ENCODE measurements at regions not wholly inside any gene's neighbourhood (a gene's known extent, or its start where the extent isn't known, plus 50 kb on each side); places are given as distances from the start of the nearest gene placed in this dataset.

DNA sequence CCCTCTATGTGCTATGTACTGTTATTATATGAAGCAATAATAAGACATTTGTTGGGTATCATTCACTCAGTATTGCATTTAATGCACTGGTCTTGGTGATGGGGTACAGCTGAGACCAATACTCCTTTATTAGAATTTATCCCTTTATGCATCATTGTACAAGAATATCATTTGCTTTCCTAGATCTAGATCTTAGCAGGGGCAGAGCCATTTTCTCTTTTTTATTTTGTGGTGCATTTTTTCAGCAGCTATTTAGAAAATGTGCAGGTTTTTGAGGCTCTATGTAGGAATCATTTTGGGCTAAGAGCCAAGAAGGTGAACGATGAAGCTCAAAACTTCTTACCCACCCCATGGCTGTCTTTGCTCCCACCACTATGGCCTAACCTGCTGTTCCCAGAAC is 114.2 kb downstream of the OR2B2 start:
- no peak for TF ChIP-seq FOXP2 (optimal IDR thresholded peaks at IDR 0.05; ENCODE audit: borderline replicate concordance, extremely low read depth, extremely low read length, insufficient read depth)
- TF ChIP-seq TAF1 (IDR thresholded peaks at IDR 0.05; ENCODE audit: borderline replicate concordance, insufficient read depth, low read length), result no peak
- TF ChIP-seq, protein P1, sequence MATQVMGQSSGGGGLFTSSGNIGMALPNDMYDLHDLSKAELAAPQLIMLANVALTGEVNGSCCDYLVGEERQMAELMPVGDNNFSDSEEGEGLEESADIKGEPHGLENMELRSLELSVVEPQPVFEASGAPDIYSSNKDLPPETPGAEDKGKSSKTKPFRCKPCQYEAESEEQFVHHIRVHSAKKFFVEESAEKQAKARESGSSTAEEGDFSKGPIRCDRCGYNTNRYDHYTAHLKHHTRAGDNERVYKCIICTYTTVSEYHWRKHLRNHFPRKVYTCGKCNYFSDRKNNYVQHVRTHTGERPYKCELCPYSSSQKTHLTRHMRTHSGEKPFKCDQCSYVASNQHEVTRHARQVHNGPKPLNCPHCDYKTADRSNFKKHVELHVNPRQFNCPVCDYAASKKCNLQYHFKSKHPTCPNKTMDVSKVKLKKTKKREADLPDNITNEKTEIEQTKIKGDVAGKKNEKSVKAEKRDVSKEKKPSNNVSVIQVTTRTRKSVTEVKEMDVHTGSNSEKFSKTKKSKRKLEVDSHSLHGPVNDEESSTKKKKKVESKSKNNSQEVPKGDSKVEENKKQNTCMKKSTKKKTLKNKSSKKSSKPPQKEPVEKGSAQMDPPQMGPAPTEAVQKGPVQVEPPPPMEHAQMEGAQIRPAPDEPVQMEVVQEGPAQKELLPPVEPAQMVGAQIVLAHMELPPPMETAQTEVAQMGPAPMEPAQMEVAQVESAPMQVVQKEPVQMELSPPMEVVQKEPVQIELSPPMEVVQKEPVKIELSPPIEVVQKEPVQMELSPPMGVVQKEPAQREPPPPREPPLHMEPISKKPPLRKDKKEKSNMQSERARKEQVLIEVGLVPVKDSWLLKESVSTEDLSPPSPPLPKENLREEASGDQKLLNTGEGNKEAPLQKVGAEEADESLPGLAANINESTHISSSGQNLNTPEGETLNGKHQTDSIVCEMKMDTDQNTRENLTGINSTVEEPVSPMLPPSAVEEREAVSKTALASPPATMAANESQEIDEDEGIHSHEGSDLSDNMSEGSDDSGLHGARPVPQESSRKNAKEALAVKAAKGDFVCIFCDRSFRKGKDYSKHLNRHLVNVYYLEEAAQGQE (IDR thresholded peaks at IDR 0.05; ENCODE audit: insufficient read depth in 1 of 2, low read depth in 2 of 2, low read length in 2 of 2), result no peak
- no peak for TF ChIP-seq SIN3A (IDR thresholded peaks at IDR 0.05; ENCODE audit: borderline replicate concordance, insufficient read depth, low read length)
- TF ChIP-seq POLR2AphosphoS5 (IDR thresholded peaks at IDR 0.05; ENCODE audit: low read depth, low read length), result no peak

DNA sequence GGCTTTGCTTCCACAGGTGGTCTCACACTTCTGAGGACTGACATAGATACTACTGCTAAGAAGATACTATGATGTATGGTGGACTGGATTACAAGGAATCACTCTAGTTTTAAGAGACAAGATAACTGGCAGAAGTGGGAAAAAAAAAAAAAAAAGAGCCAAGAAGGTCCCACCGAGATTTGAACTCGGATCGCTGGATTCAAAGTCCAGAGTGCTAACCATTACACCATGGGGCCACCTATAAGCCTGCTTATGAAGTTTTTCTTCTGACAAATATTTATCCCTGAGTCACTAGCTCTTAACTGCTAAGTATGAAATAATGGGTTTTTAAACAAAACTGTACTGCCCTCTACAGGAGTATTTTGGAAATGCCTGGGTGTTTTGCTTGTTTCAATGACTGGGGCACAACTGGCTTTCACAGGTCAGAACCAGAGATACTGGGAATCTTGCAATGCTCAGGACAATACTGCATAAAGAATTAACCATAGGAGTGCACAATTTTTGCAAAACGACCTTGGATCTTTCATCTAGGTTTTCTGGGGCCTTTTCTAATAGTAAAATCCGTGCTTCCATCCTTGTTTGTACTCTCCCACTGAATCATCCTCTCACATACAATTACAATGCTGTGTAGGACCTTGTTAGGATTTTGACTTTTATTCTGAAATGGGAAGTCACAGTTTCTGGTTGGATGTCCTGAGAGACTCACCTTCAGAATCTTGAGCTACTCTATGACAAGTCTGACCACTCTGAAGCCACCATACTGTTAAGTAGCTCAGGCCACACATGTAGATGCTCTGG is 116.3 kb downstream of the OR2B2 start:
- TF ChIP-seq POLR2AphosphoS5 (IDR thresholded peaks at IDR 0.05; ENCODE audit: low read depth, low read length) (no peak), FOXP2 (optimal IDR thresholded peaks at IDR 0.05; ENCODE audit: borderline replicate concordance, extremely low read depth, extremely low read length, insufficient read depth) (no peak), SIN3A (IDR thresholded peaks at IDR 0.05; ENCODE audit: borderline replicate concordance, insufficient read depth, low read length) (no peak), TAF1 (IDR thresholded peaks at IDR 0.05; ENCODE audit: borderline replicate concordance, insufficient read depth, low read length) (peak; percentile 29; the same call in 1 of the 2 replicates)
- TF ChIP-seq, protein P1 (IDR thresholded peaks at IDR 0.05; ENCODE audit: insufficient read depth in 1 of 2, low read depth in 2 of 2, low read length in 2 of 2), result no peak

DNA sequence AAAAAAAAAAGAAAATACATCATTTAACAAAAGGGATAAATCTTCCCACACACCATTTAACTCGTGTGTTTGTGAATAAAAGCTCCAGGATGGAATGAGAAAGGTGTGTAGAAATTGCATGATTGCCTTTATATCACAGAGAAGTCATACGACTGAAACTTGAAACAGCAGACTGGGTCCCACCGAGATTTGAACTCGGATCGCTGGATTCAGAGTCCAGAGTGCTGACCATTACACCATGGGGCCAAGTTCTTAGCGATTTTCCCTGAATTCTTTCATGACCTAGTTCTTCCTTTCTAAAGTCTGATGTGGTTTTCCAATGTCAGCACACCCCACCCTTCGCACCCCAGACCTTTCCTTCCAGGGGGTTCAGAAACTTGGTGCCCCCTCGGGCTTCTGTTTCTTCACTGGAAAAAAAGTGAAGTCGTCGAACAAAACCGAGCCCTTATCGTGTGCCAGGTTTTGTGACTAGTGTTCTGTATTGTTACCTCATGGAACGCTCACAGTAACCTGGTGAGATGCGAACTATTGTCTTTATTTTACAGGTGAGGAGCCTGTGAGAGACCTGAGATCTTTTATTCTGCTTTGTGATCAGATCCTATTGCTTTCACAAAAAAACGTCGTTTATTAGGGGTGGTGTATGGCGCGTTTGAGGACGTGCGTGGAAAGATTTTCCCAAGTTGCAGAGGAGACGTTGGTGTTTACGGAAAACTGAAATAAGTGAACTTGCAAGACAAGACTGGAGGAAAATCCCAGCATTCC is 120.8 kb downstream of the OR2B2 start:
- TF ChIP-seq, protein P1 (IDR thresholded peaks at IDR 0.05; ENCODE audit: insufficient read depth in 1 of 2, low read depth in 2 of 2, low read length in 2 of 2), result no peak; a peak in 1 of 4 replicates
- TF ChIP-seq TAF1 (IDR thresholded peaks at IDR 0.05; ENCODE audit: borderline replicate concordance, insufficient read depth, low read length), result peak; percentile 40; the same call in 1 of the 2 replicates
- TF ChIP-seq FOXP2 (optimal IDR thresholded peaks at IDR 0.05; ENCODE audit: borderline replicate concordance, extremely low read depth, extremely low read length, insufficient read depth), result no peak
- no peak for TF ChIP-seq POLR2AphosphoS5 (IDR thresholded peaks at IDR 0.05; ENCODE audit: low read depth, low read length)

DNA sequence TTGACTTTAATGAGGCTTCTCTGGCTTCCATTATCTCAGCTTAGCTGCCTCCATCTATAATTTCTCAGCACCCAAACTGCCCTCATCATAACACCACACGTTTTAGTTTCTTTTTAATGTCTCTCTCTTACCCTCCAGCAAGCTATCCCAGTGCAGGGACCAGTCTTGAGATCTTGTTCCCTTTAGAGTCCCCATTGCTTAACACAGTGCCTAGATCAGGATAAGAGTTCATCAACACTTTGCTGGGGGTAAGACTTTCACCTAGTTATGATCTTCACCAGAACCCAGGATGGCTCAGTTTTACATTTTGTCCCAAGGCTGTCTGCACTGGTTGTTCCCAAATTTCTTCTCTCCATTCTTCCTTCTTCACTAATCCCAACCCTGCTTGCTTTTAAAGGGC is 126.1 kb downstream of the OR2B2 start:
- TF ChIP-seq TAF1 (IDR thresholded peaks at IDR 0.05; ENCODE audit: borderline replicate concordance, insufficient read depth, low read length) (no peak), SIN3A (IDR thresholded peaks at IDR 0.05; ENCODE audit: borderline replicate concordance, insufficient read depth, low read length) (no peak), FOXP2 (optimal IDR thresholded peaks at IDR 0.05; ENCODE audit: borderline replicate concordance, extremely low read depth, extremely low read length, insufficient read depth) (no peak), POLR2AphosphoS5 (IDR thresholded peaks at IDR 0.05; ENCODE audit: low read depth, low read length) (no peak)
- TF ChIP-seq, protein P1 (IDR thresholded peaks at IDR 0.05; ENCODE audit: insufficient read depth in 1 of 2, low read depth in 2 of 2, low read length in 2 of 2), result no peak
